Mesenchymal stem cell (in vitro differentiated cells and primary cell): ENCODE measurements at regions not wholly inside any gene's neighbourhood (a gene's known extent, or its start where the extent isn't known, plus 50 kb on each side); places are given as distances from the start of the nearest gene placed in this dataset.

Experiments used
- DNase-seq: peaks from one replicate; pipeline ENCODE4 v3.0.0-alpha.2; 2013
- H2AFZ ChIP-seq: one replicate; pipeline ENCODE4 v1.6.1; 2013; ENCODE audit warnings: low read depth, mild to moderate bottlenecking, control low read depth, inconsistent platforms, low read length, moderate library complexity
- H2AK5ac ChIP-seq: 2 replicates; pipeline ENCODE4 v1.6.1; 2013; ENCODE audit warnings: low read length, moderate library complexity, mild to moderate bottlenecking, inconsistent platforms; ENCODE audit not compliant: severe bottlenecking
- H2BK120ac ChIP-seq: one replicate; pipeline ENCODE4 v1.6.1; 2013; ENCODE audit warnings: low read depth, mild to moderate bottlenecking, inconsistent platforms, low read length, moderate library complexity
- H2BK12ac ChIP-seq, 2 experiments: one replicate each; pipeline ENCODE4 v1.6.1; 2013; ENCODE audit warnings: inconsistent platforms in 2 of 2, low read length in 2 of 2, mild to moderate bottlenecking in 2 of 2, moderate library complexity in 2 of 2, control low read depth in 1 of 2
- H2BK15ac ChIP-seq: one replicate; pipeline ENCODE4 v1.6.1; 2013; ENCODE audit warnings: mild to moderate bottlenecking, low read depth, inconsistent platforms; ENCODE audit not compliant: poor library complexity, severe bottlenecking
- H2BK5ac ChIP-seq: 2 replicates; pipeline ENCODE4 v1.6.1; 2013; ENCODE audit warnings: low read depth, mild to moderate bottlenecking, low read length, control low read depth, inconsistent platforms; ENCODE audit not compliant: poor library complexity, severe bottlenecking
- H3K14ac ChIP-seq, 2 experiments: one replicate each; pipeline ENCODE4 v1.6.1; 2013; ENCODE audit warnings: inconsistent platforms in 2 of 2, low read length in 2 of 2, control low read depth in 1 of 2, mild to moderate bottlenecking in 1 of 2, moderate library complexity in 1 of 2
- H3K18ac ChIP-seq, 2 experiments: one replicate each; pipeline ENCODE4 v1.6.1; 2013; ENCODE audit warnings: inconsistent platforms in 2 of 2, low read length in 2 of 2, control low read depth in 1 of 2, low read depth in 1 of 2, mild to moderate bottlenecking in 1 of 2
- H3K23ac ChIP-seq, 2 experiments: one replicate each; pipeline ENCODE4 v1.6.1; 2013; ENCODE audit warnings: inconsistent platforms in 2 of 2, low read length in 2 of 2, mild to moderate bottlenecking in 2 of 2, moderate library complexity in 2 of 2, control low read depth in 1 of 2
- H3K27ac ChIP-seq: 2 replicates; pipeline ENCODE4 v1.5.1; 2013; ENCODE audit warnings: mild to moderate bottlenecking, moderate library complexity, low read length, control low read depth, inconsistent platforms; ENCODE audit not compliant: poor library complexity, severe bottlenecking
- H3K27me3 ChIP-seq, 2 experiments: 2 replicates each; pipeline versions ENCODE4 v1.6.1 to v1.7.0; 2013; ENCODE audit warnings: low read length in 2 of 2, mild to moderate bottlenecking in 2 of 2, moderate library complexity in 2 of 2, control low read depth in 1 of 2, inconsistent platforms in 1 of 2; ENCODE audit not compliant: control insufficient read depth in 1 of 2, insufficient read depth in 1 of 2
- H3K36me3 ChIP-seq, 2 experiments: 2 replicates each; pipeline versions ENCODE4 v1.6.1 to v1.7.0; 2013; ENCODE audit warnings: low read length in 2 of 2, control low read depth in 1 of 2, inconsistent platforms in 1 of 2, low read depth in 1 of 2, mild to moderate bottlenecking in 1 of 2; ENCODE audit not compliant: insufficient read depth in 2 of 2, control insufficient read depth in 1 of 2
- H3K4ac ChIP-seq, 2 experiments: one replicate each; pipeline ENCODE4 v1.6.1; 2013; ENCODE audit warnings: inconsistent platforms in 2 of 2, low read length in 2 of 2, mild to moderate bottlenecking in 2 of 2, moderate library complexity in 2 of 2, control low read depth in 1 of 2, low read depth in 1 of 2
- H3K4me1 ChIP-seq: 2 replicates; pipeline ENCODE4 v1.6.1; 2013; ENCODE audit warnings: low read depth, low read length, control low read depth; ENCODE audit not compliant: control insufficient read depth, insufficient read depth
- H3K4me2 ChIP-seq: 2 replicates; pipeline ENCODE4 v1.6.1; 2013; ENCODE audit warnings: low read length, mild to moderate bottlenecking, inconsistent platforms; ENCODE audit not compliant: poor library complexity, severe bottlenecking
- H3K4me3 ChIP-seq, 2 experiments: 2 replicates each; pipeline versions ENCODE4 v1.5.1 to v1.7.0; 2013; ENCODE audit warnings: low read length in 2 of 2, mild to moderate bottlenecking in 2 of 2, control low read depth in 1 of 2, low read depth in 1 of 2; ENCODE audit not compliant: insufficient read depth in 1 of 2
- H3K79me1 ChIP-seq: replicated peaks from 2 replicates; pipeline ENCODE4 v1.6.1; 2013; ENCODE audit warnings: mild to moderate bottlenecking, control low read depth, low read length, inconsistent platforms; ENCODE audit not compliant: poor library complexity, severe bottlenecking
- H3K9ac ChIP-seq: 2 replicates; pipeline ENCODE4 v1.7.0; 2013; ENCODE audit warnings: mild to moderate bottlenecking, low read length, moderate library complexity
- H3K9me3 ChIP-seq: 2 replicates; pipeline ENCODE4 v1.7.0; 2013; ENCODE audit warnings: mild to moderate bottlenecking, low read length; ENCODE audit not compliant: control insufficient read depth
- H4K8ac ChIP-seq: one replicate; pipeline ENCODE4 v1.6.1; 2013; ENCODE audit warnings: inconsistent platforms, mild to moderate bottlenecking, low read length, moderate library complexity
- H4K91ac ChIP-seq: one replicate; pipeline ENCODE4 v1.6.1; 2013; ENCODE audit warnings: mild to moderate bottlenecking, low read length, inconsistent platforms
- WGBS: methylation state at CpG from one replicate; pipeline ENCODE4 v1.1.7; 2013; ENCODE audit warnings: mixed read lengths; 5-methylcytosine and 5-hydroxymethylcytosine counted together

GRCh38 chr12:83335748-83336147 lies 649.0 kb downstream of the TMTC2 start:
- Histone ChIP-seq H2BK15ac (no peak overlapping the region), H4K91ac (no peak overlapping the region), H2BK5ac (no peak overlapping the region), H3K4me1 (no peaks in the 10 kb centered on the region), H3K36me3 (no peaks in the 10 kb centered on the region), H3K27ac (no peak overlapping the region), H2BK12ac (no peak overlapping the region), H3K79me1 (no peaks in the 10 kb centered on the region), H2BK120ac (no peak overlapping the region), H3K4me3 (no peak overlapping the region), H3K4me2 (no peak overlapping the region), H2AFZ (no peak overlapping the region), H2AK5ac (no peak overlapping the region), H4K8ac (no peak overlapping the region), H3K9me3 (no peaks in the 10 kb centered on the region), H3K14ac (no peak overlapping the region), H3K27me3 (no peaks in the 10 kb centered on the region), H3K23ac (no peak overlapping the region), H3K18ac (no peak overlapping the region), H3K4ac (no peak overlapping the region), H3K9ac (no peak overlapping the region)
- no peak for DNase-seq
- WGBS: 67% methylated on average over 1 of the region's 2 CpGs

GRCh38 chr12:83326666-83327065 lies 640.0 kb downstream of the TMTC2 start:
- no peak overlapping the region for H3K4ac ChIP-seq
- H3K4me3 ChIP-seq: no peak overlapping the region
- H2BK15ac ChIP-seq: no peak overlapping the region
- H4K8ac ChIP-seq: no peak overlapping the region
- H3K9ac ChIP-seq: no peak overlapping the region
- H3K14ac ChIP-seq: no peak overlapping the region
- H2BK12ac ChIP-seq: no peak overlapping the region
- no peak overlapping the region for H4K91ac ChIP-seq
- no peak overlapping the region for H3K18ac ChIP-seq
- H2BK120ac ChIP-seq: no peak overlapping the region
- H2AFZ ChIP-seq: no peak overlapping the region
- H3K4me2 ChIP-seq: no peak overlapping the region
- no peak overlapping the region for H2BK5ac ChIP-seq
- no peak for DNase-seq
- no peaks in the 10 kb centered on the region for H3K36me3 ChIP-seq
- H3K79me1 ChIP-seq: no peaks in the 10 kb centered on the region
- no peak overlapping the region for H2AK5ac ChIP-seq
- H3K27me3 ChIP-seq: no peaks in the 10 kb centered on the region
- H3K27ac ChIP-seq: no peak overlapping the region
- H3K9me3 ChIP-seq: no peaks in the 10 kb centered on the region
- H3K4me1 ChIP-seq: no peaks in the 10 kb centered on the region
- H3K23ac ChIP-seq: no peak overlapping the region

- Histone ChIP-seq H3K4ac (no peak overlapping the region), H2AFZ (no peak overlapping the region), H3K4me3 (no peak overlapping the region), H3K4me2 (no peak overlapping the region), H3K18ac (no peak overlapping the region), H2BK15ac (no peak overlapping the region), H3K27ac (no peak overlapping the region), H3K36me3 (no peaks in the 10 kb centered on the region), H2BK12ac (no peak overlapping the region), H3K14ac (no peak overlapping the region), H2AK5ac (no peak overlapping the region), H3K23ac (no peak overlapping the region), H3K79me1 (no peaks in the 10 kb centered on the region), H4K91ac (no peak overlapping the region), H2BK5ac (no peak overlapping the region), H3K9me3 (no peaks in the 10 kb centered on the region), H3K27me3 (no peaks in the 10 kb centered on the region), H2BK120ac (no peak overlapping the region), H3K9ac (no peak overlapping the region), H3K4me1 (no peaks in the 10 kb centered on the region), H4K8ac (no peak overlapping the region)
- DNase-seq: no peak
- 50% methylated on average over 1 of the region's 1 CpG for WGBS
Measured at GRCh38 chr12:83323866-83324265, 637.2 kb downstream of the TMTC2 start.

- Histone ChIP-seq H2BK15ac (no peak overlapping the region), H3K9ac (no peak overlapping the region), H2BK12ac (no peak overlapping the region), H2AK5ac (no peak overlapping the region), H3K36me3 (no peaks in the 10 kb centered on the region), H2BK5ac (no peak overlapping the region), H3K79me1 (no peaks in the 10 kb centered on the region), H3K23ac (no peak overlapping the region), H3K27ac (no peak overlapping the region), H4K91ac (no peak overlapping the region), H3K14ac (no peak overlapping the region), H3K9me3 (no peaks in the 10 kb centered on the region), H2AFZ (no peak overlapping the region), H3K4ac (no peak overlapping the region), H2BK120ac (no peak overlapping the region), H3K4me3 (no peak overlapping the region), H3K18ac (no peak overlapping the region), H3K27me3 (no peaks in the 10 kb centered on the region), H4K8ac (no peak overlapping the region), H3K4me2 (no peak overlapping the region), H3K4me1 (no peaks in the 10 kb centered on the region)
- WGBS: 83% methylated on average over 1 of the region's 2 CpGs
- no peak for DNase-seq
Measured at GRCh38 chr12:83322809-83323208, 636.1 kb downstream of the TMTC2 start.
